NCI-H510A (cell line): ENCODE measurements at regions not wholly inside any gene's neighbourhood (a gene's known extent, or its start where the extent isn't known, plus 50 kb on each side); places are given as distances from the start of the nearest gene placed in this dataset.
"Not testable (repeated sequence)": the region's sequence is repeated elsewhere in the genome, so short reads cannot be mapped to it uniquely, and the experiment has no call there.

ENCODE experiments used
- DNase-seq: peaks from one replicate; lab custom pipeline; 2025; lab: John Stamatoyannopoulos, UW

DNA sequence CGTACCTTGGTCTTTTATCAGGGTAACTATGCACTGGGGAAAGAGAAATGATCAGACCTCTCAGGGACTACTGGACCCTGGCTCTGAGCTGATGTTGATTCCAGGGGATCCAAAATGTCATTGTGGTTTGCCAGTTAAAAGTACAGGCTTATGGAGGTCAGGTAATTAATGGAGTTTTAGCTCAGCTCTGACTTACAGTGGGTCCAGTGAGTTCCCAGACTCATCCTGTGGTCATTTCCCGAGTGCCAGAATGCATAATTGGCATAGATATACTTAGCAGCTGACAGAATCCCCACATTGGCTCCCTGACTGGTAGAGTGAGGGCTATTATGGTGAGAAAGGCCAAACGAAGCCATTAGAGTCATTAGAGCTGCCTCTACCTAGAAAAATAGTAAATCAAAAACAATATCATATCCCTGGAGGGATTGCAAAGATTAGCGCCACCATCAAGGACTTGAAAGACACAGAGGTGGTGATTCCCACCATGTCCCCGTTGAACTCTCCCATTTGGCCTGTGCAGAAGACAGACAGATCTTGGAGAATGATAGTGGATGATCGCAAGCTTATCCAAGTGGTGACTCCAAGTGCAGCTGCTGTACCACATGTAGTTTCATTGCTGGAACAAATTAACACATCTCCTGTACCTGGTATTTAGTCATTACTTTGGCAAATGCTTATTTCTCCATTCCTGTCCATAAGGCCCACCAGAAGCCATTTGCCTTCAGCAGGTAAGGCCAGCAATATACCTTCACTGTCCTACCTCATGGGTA is 152.4 kb downstream of the THBS2 start:
- DNase-seq = no peak

DNA sequence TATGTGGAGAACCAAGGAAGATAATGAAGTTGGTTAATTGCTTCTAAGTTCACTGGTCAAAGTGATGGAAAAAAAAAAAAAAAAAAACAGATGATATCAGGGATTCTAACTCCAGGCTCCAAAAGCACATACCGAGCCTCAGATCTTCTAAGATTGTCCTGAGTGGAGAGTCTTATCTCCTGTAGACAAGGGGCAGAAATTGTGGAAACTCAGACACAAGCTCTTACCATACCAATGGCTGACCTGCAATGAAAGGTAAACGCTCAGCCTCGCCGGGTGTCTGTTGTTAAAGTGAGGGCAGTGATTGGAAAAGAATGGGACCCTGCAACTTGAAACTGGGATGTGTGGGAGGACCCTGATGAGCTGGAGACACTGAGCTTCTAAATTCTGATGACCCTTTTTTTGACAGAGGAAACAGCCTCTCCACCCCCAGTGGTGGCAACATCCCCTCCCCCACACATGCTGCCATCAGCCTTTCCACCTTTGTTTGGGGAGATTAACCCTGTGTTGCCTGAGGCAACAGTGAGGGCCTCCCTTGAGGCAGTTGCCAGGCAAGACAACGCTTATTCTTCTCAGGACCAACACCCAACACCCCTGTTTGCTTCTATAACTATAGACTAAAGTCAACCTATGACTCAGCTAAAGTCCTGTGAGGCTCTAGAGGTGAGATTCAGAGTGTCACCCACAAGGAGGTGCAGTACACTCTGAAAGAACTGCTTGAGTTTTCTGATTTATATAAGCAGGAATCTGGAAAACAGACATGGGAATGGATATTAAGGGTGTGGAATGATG is 154.0 kb downstream of the THBS2 start:
- DNase-seq = no peak

DNA sequence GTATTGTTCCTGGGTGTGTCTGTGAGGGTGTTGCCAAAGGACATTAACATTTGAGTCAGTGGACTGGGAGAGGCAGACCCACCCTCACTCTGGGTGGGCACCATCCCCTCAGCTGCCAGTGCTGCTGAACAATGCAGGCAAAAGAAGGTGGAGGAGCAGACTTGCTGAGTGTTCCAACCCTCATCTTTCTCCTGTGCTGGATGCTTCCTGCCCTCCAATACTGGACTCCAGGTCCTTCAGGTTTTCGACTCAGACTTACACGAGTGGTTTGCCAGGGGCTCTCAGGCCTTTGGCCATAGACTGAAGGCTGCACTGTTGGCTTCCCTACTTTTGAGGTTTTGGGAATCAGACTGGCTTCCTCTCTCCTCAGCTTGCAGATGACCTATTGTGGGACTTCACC is 155.0 kb downstream of the THBS2 start:
- DNase-seq = not testable (repeated sequence)

DNA sequence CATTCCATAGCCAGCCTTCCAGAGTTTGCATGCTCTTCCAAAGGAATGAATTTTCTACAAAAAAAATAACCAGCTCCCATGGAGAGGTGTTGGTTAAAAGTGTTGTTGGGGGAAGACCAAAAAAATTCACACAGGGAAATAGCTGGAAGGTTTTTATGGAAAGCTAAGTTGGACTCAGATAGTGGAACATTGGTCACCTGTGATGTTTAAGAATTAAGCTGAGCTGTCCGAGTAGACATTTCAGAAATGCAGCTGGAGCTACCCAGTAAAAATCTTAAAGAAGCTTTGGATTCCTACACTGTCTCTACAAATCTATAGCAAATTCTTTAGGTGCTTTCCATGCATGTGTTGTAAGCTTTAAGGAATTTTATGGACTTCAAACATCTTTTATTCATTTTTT is 155.5 kb downstream of the THBS2 start:
- no peak for DNase-seq

DNA sequence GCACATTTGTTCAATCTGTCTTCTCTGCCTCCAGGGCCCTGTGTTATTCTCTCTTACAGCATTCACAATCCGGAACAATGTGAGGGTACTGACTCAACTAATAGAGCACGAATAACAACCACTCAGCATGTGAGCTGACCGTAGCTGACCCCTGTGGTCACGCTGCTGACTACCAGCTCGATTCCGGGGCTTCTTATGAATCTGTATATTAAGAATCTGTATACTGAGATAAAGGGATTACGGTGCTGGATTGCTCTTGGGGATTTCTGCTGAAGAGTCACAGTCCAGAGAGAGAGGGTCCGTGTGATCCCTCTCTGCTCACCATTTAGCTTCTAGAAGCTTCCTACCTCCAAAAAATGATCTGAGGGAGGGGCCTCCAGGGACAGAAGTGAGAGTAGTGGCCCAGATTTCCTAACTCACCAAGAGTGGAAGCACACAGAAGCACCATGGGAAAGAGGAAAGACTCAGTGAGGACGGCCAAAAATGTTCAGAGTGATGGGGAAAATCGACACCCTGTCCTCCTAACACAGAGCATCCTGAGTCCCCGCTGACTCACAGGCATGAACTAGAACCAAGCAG is 156.2 kb downstream of the THBS2 start:
- no peak for DNase-seq

DNA sequence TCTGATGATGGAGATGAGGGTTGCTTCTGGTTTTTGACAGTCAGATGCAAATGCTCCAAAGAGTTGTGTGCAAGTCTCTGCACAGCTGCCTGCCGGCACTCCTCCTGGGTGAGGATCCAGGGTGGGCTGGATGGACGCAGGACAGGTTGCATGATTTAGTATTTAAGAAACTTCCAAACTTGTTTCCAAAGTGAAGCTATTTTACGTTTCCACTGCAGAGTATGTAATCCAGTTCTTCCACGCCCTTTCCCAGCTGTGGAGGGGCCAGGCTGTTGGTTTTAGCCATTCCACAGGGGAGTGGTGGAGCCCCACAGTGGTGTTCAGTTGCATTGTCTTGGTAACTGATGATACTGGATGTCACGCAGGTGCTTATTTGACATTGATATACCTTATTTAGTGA is 157.3 kb downstream of the THBS2 start:
- DNase-seq = no peak

DNA sequence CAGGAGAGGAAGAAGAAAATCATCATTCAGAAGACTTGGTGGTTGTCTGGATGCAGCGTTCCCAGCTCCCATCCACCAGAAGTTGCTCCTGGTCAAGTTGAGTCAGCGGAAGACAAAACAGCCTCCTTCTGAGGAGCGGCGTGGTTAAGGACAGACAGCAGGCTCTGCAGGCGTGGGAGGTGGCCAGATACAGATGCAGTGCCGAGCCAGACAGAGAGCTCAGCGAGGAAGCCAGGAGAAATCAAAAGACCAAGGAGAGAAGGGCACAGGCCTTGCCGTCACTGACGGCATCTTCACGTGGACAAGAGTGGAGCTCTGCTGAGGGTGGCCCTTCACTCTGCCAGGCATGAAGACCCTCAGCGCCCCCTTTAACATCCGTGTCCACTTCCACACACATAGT is 158.5 kb downstream of the THBS2 start:
- DNase-seq = no peak

DNA sequence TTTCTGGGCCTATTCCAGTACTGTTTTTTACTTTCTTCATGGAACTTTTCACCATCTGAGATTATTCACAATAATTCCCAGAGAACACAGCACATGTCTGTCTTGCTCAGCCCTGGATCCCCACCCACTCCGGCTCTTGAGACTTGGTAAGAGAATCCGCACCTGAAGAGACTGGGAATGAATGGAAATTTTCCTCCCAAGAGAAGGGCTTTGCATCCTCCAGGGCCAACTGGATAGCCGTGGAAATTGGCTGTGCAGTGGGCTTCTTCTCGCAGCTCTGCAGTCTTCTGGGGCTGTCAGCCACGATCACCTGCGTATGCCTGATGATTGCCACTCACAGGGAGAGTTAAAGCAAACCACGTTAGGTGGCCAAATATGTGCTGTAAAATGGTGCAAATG is 159.1 kb downstream of the THBS2 start:
- DNase-seq = no peak

DNA sequence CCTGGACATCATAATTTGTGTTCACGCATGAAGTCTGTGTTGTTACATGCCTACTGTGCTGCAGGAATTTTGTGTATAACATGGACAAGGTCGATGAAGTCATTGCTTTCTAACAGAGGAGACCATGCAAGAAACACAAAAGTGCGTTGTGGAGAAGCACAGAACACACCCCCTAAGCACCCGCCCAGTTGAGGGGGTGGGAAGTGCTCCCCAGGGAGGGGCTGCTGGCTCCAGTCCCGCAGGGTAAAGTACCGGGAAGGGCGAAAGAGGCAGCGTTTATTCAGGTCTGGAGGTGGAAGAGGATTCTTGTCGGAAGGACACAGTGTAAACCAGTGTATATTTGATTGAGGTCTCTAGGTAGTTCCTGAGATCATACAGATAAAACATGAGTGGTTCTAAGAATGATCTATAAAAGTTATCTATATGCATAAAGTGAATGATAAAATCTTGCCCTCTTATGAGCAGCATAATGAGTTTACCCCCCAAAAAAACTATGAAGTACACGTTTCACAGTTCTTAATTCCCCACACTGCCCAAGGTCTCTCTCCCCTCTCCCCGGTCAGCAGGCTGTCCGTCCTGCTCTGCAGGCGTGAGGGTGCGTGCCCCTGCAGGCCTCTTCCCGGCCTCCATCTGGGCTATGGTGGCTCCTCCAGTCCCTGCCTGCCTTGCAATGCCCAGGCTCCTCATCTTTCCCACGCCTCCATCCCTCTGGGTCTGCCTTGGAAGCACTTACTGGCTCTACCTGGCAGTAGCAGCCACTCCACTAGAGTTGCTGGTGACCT is 159.7 kb downstream of the THBS2 start:
- DNase-seq = no peak

DNA sequence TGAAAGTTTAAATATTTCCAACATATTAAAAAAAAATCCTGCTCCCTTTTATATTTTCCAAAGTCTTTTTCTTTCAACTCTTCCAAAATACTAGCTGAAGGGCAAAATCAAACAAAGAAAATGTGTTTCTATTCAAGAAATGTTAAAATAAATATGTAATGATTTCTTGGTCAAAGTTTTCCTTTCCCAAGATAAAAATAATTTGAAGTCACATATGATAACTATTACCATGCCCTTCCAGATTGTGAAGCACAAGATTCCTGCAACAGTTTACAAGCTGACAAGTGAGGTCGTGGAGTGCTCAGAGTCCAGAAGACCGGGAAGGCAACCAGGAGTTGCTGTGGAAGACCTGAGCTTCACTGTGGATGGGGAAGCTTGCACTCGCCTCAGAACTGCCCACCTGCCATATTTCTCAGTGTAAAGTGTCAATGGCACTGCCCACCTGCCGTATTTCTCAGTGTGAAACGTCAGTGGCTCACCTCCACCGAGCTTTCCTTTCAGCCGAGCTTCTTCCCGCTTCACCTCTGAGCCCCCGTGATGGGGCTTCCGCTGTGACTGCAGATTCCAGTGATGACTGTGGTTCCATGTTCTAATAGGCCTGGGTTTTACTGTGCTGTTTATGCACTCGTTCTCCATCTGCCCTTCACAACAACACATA is 160.5 kb downstream of the THBS2 start:
- DNase-seq = no peak

DNA sequence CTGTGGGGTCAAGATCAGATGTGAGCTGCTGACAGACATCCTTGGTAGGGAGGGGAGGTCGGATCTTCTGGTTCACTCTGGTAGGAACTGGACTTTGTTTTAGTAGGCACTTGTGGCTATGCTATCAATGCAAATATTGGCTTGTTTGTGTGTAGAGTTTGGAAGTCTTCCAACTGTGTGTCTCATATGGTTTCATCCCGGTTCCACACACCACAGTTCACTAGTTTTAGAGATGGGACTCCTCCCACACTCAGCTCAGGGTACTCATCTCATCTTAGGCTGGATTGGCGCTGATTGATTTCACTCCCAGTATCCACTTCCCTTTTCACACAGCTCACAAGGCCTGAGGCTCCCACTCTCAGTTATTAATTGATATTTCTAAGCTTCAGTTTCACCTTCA is 161.3 kb downstream of the THBS2 start:
- no peak for DNase-seq

DNA sequence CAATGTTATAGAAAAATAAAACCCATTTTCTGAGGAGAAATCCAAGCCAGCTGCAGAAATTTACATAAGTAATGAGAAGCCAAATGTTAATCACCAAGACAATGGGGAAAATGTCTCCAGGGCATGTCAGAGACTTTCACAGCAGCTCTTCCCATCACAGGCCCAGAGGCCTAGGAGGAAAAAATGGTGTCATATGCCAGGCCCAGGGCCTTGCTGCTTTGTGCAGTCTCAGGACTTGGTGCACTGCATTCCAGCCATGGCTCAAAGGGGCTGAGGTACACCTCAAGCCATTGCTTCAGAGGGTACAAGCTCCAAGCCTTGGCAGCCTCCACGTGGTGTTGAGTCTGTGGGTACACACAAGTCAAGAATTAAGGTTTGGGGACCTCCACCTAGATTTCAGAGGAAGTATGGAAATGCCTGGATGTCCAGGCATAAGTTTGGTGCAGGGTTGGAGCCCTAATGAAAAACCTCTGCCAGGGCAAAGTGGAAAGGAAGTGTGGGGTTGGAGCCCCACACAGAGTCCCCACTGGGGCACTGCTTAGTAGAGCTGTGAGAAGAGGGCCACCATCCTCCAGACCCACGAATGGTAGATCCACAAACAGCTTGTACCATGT is 163.0 kb downstream of the THBS2 start:
- not testable (repeated sequence) for DNase-seq

DNA sequence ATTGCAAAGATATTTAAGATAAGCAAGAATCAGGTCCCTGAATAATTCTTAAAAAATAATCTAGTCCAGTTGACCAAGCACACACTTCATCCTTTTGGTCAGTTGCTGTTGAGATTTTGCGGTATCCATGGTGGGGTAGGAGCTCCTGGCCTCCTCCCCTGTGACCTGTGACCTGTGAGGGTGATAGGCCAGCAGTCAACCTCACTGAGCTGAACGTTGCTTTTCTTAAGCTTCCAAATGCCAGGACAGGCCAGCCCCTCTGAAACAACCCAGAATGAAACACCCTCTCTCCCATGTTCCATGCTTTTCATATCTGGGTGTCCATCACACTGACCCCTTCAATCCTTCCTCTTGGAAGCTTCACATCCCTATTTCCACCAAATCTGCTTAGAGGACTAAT is 164.9 kb downstream of the THBS2 start:
- no peak for DNase-seq

DNA sequence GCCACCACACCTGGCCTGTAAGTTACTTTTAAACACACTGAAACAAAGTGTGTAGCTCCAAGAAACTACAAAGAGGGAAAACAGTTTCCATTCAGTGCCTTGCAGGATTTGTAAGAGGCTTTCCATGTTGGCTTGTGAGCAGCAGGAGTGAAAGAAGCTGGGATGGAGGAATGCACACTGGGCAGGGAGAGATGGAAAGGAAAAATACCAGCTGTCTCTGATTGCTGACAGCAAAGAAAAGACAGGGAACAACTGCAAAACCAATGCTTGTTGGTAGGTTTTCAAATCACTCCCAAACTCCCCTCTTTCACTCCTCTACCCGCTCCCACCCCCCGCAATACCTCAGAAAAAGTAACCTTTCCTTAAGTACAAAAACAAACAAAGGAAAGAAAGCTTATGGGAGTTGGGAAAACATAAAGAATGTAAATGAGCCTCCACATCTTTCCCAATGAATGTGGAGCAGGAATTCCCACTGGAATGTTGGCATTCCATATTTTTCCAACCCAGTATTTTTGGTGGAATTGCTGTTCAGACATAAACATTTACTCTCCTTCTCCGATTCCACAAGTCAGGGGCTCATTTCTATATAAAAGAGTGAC is 166.1 kb downstream of the THBS2 start:
- no peak for DNase-seq

DNA sequence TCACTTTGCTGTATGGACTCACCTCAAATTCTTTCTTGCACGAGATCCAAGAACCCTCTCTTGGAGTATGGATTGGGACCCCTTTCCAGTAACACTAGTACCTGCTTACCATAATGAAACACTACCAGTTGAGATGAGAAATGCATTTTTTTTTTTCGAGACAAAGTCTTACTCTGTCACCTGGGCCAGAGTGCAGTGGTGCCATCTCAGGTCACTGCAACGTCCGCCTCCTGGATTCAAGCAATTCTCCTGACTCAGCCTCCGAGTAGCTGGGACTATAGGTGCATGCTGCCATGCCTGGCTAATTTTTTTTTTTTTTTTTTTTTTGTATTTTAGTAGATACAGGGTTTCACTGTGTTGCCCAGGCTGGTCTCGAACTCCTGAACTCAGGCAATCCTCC is 167.0 kb downstream of the THBS2 start:
- DNase-seq = not testable (repeated sequence)

DNA sequence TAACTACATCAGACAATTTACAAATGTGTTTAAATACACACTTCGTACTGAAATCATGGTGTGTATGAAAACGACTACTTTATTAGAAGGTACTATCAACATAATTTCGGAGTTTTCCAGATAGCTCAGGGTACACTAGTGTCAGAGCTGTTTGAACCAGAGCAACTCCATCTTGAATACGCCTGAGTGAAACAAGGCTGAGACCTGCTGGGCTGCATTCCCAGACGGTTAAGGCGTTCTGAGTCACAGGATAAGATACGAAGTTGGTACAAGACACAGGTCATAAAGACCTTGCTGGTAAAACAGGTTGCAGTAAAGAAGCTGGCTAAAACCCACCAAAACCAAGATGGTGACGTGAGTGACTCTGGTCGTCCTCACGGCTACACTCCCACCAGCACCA is 167.6 kb downstream of the THBS2 start:
- no peak for DNase-seq

DNA sequence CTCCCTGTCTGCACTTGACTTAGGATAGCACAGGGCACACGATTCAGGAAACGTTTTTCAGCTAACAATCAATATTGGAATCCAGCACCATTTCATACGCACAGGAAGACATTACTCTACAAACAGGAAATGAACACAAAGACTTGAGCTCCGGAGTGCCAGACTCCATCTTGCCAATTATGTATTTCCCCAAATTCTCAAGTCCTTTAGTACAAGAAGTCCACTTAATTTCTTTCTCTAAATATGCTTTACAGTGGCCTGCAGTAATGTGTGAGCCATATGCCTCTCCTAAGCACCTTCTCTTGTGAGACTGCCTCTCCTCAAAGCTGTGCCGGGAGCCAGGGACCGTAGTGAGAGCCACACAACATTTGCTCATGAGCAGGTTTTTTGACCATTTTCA is 168.2 kb downstream of the THBS2 start:
- DNase-seq = no peak

DNA sequence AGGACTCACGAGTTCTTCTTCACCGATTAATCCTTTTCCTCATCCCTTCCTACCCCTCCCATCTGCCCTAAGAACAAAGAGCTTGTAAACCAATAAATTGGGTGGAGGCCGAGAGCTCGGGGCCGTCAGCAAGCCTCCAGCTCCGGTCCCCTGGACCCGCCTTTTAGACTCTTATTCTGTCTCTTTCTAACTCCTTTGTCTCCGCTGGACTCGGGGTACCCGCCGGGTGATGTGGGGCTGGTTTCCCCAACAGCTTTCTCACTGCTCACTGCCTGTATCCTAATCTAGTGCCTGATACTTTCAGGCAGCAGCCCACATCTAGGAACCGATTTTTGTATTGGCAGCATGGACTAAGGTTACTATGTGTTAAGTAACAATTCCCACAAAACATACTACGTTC is 169.1 kb downstream of the THBS2 start:
- DNase-seq = not testable (repeated sequence)

DNA sequence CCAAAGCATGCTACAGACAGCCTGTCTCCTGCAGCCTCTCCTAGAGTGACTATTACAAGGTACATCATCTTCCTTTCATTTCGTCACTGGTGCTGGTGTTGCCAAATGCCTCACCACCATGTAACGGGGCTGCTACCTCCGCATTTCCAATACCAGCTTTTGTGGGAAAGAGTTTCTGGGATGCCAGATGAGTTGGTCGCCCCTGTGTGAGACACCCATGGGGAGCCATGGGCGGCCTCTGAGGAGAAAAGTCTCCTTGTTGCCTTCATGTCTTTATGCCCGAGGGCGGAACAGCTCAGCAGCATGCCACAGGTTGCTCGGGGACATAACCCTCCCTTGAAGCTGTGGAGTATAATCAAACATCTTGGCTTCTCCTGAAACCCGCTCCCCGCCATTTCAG is 169.6 kb downstream of the THBS2 start:
- DNase-seq = no peak

DNA sequence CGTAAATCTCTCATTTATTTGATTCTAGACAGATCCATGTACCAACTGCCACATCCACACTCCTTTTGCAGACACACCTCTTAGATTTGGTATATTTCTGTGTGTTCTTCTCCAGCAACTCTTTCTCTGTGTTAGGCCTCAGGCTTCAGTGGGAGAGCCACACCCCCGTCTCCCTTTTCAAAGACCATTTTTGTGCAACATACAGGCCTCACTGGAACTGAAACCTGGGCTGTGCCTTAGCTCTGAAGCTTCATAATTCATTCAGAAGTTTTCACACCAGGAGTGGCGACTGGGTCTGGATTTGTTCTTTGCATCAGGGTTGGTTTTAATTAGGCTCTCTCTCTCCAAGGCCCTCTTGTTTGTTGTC is 170.2 kb downstream of the THBS2 start:
- DNase-seq = no peak
